Endothelial cell (in vitro differentiated cells): ENCODE measurements at regions not wholly inside any gene's neighbourhood (a gene's known extent, or its start where the extent isn't known, plus 50 kb on each side); places are given as distances from the start of the nearest gene placed in this dataset.

Source experiments
- DNase-seq: peaks from one replicate; pipeline ENCODE4 v3.0.0; 2021; ENCODE audit warnings: low spot score
- H3K27ac Mint-ChIP-seq: one replicate; pipeline ENCODE4 v1.8.0; 2021; ENCODE audit warnings: mixed read lengths, inconsistent platforms; ENCODE audit not compliant: unreplicated experiment
- H3K27me3 Mint-ChIP-seq: one replicate; pipeline ENCODE4 v1.8.0; 2021; ENCODE audit warnings: mild to moderate bottlenecking, moderate library complexity, mixed read lengths, inconsistent platforms; ENCODE audit not compliant: unreplicated experiment
- H3K36me3 Mint-ChIP-seq: one replicate; pipeline ENCODE4 v1.8.0; 2021; ENCODE audit warnings: mild to moderate bottlenecking, low read depth, mixed read lengths, inconsistent platforms; ENCODE audit not compliant: unreplicated experiment
- H3K4me1 Mint-ChIP-seq: one replicate; pipeline ENCODE4 v1.8.0; 2021; ENCODE audit warnings: mild to moderate bottlenecking, mixed read lengths, inconsistent platforms; ENCODE audit not compliant: unreplicated experiment
- H3K4me3 Mint-ChIP-seq: one replicate; pipeline ENCODE4 v1.8.0; 2021; ENCODE audit warnings: mild to moderate bottlenecking, mixed read lengths, inconsistent platforms; ENCODE audit not compliant: unreplicated experiment
- H3K9me3 Mint-ChIP-seq: one replicate; pipeline ENCODE4 v1.8.0; 2021; ENCODE audit warnings: mixed read lengths, inconsistent platforms; ENCODE audit not compliant: unreplicated experiment
- CTCF ChIP-seq: fragments of 200-600 bp; sonication (generic); IDR thresholded peaks from one replicate; pipeline ENCODE4 v1.5.0; 2021; ENCODE audit warnings: antibody characterized with exemption; ENCODE audit not compliant: unreplicated experiment

DNA sequence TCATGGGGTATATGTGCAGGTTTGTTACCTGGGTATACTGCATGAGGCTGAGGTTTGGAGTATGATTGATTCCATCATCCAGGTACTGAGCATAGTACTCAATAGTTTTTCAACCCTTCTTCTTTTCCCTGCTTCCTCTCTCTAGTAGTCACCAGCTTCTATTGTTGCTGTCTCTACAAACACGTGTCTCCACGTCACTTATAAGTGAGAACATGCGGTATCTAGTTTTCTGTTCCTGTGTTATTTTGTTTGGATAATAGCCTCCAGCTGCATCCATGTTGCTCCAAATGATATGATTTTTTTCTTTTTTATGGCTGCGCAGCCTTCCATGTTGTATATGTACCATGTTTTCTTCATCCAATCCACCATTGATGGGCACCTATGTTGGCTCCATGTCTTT is 214.8 kb upstream of the TFPI start:
- TF ChIP-seq CTCF, result no peak
- Mint-ChIP-seq H3K4me3 (no peak overlapping the region), H3K36me3 (no peaks in the 10 kb centered on the region), H3K9me3 (no peaks in the 10 kb centered on the region), H3K27me3 (no peaks in the 10 kb centered on the region), H3K4me1 (no peaks in the 10 kb centered on the region), H3K27ac (no peak overlapping the region)
- DNase-seq, result no peak

GRCh38 chr2:187769437-187769836 is 215.2 kb upstream of the TFPI start:
- no peak overlapping the region for H3K4me3 Mint-ChIP-seq
- H3K9me3 Mint-ChIP-seq, result no peaks in the 10 kb centered on the region
- no peaks in the 10 kb centered on the region for H3K4me1 Mint-ChIP-seq
- no peak overlapping the region for H3K27ac Mint-ChIP-seq
- no peaks in the 10 kb centered on the region for H3K27me3 Mint-ChIP-seq
- TF ChIP-seq CTCF, result no peak
- no peak for DNase-seq
- no peaks in the 10 kb centered on the region for H3K36me3 Mint-ChIP-seq

DNA sequence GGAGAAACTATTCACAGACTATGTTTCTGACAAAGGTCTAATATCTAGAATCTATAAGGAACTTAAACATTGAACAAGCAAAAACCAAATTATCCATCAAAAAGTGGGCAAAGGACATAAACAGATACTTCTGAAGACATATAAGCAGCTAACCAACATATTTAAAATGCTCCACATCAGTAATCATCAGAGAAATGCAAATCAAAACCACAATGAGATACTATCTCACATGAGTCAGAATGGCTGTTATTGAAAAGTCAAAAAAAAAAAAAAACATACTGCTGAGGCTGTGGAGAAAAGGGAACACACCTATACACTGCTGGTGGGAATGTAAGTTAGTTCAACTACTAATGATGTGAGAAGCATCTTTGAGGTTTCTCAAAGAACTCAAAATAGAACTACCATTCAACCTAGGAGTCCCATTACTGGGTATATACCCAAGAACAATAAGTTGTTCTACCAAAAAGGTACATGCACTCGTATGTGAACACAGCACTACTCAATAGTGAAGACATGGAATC is 220.4 kb upstream of the TFPI start:
- H3K9me3 Mint-ChIP-seq, result no peaks in the 10 kb centered on the region
- no peak for TF ChIP-seq CTCF
- no peak overlapping the region for H3K4me3 Mint-ChIP-seq
- no peaks in the 10 kb centered on the region for H3K27me3 Mint-ChIP-seq
- no peaks in the 10 kb centered on the region for H3K36me3 Mint-ChIP-seq
- DNase-seq, result no peak
- no peak overlapping the region for H3K27ac Mint-ChIP-seq
- H3K4me1 Mint-ChIP-seq, result no peaks in the 10 kb centered on the region

DNA sequence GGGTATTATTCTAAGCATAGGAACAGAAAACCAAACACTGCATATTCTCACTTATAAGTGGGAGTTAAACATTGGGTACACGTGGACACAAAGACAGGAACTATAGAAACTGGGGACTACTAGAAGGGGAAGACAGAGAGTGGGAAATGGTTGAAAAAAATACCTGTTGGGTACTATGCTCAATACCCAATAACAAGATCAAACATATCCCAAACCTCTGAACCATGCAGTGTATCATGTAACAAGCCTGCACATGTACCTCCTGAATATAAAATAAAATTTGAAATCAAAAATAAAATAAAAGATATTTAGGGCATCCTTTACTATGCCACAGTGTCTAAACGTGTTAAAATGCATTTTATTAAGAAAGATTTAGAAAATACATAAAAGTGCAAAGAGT is 221.0 kb upstream of the TFPI start:
- Mint-ChIP-seq H3K4me3 (no peak overlapping the region), H3K36me3 (no peaks in the 10 kb centered on the region), H3K27me3 (no peaks in the 10 kb centered on the region), H3K9me3 (no peaks in the 10 kb centered on the region), H3K27ac (no peak overlapping the region), H3K4me1 (no peaks in the 10 kb centered on the region)
- DNase-seq, result no peak
- no peak for TF ChIP-seq CTCF

GRCh38 chr2:187775651-187776050 is 221.4 kb upstream of the TFPI start:
- H3K4me3 Mint-ChIP-seq, result no peak overlapping the region
- H3K9me3 Mint-ChIP-seq, result no peaks in the 10 kb centered on the region
- H3K36me3 Mint-ChIP-seq, result no peaks in the 10 kb centered on the region
- DNase-seq, result no peak
- no peaks in the 10 kb centered on the region for H3K4me1 Mint-ChIP-seq
- TF ChIP-seq CTCF, result no peak
- H3K27me3 Mint-ChIP-seq, result no peaks in the 10 kb centered on the region
- H3K27ac Mint-ChIP-seq, result no peak overlapping the region
